ENCODE measurements at regions not wholly inside any gene's neighbourhood (a gene's known extent, or its start where the extent isn't known, plus 50 kb on each side); places are given as distances from the start of the nearest gene placed in this dataset.

DNA sequence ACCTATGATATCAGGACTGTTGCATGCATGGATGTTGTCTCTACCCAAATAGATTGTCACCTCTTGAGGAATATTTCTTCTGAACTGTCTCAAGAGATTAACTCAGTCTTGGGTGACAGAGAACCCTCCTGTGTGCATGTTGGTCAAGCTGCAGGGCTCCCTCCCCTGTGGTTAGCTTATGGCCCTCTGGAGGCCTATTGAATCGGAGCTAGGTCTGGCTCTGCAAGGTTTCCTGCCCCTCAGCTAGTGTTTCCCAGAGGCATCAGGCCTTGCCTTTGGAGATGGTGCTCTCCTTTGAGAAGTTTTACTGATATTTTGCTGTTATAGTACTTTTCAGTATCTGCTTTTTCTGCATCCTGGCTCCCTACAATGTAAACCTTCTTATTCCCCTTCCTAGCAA lies 769.2 kb upstream of the FAM98A start:
- TF ChIP-seq, protein P1, sequence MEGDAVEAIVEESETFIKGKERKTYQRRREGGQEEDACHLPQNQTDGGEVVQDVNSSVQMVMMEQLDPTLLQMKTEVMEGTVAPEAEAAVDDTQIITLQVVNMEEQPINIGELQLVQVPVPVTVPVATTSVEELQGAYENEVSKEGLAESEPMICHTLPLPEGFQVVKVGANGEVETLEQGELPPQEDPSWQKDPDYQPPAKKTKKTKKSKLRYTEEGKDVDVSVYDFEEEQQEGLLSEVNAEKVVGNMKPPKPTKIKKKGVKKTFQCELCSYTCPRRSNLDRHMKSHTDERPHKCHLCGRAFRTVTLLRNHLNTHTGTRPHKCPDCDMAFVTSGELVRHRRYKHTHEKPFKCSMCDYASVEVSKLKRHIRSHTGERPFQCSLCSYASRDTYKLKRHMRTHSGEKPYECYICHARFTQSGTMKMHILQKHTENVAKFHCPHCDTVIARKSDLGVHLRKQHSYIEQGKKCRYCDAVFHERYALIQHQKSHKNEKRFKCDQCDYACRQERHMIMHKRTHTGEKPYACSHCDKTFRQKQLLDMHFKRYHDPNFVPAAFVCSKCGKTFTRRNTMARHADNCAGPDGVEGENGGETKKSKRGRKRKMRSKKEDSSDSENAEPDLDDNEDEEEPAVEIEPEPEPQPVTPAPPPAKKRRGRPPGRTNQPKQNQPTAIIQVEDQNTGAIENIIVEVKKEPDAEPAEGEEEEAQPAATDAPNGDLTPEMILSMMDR (IDR thresholded peaks at IDR 0.05; ENCODE audit: low read depth, low read length, missing control alignments): no peak
- no peak for DNase-seq
- Histone ChIP-seq H3K27me3 (replicated peaks) (no peaks in the 10 kb centered on the region), H3K36me3 (replicated peaks) (no peaks in the 10 kb centered on the region), H3K27ac (no peak overlapping the region), H3K4me3 (ENCODE audit: low read depth, low read length) (no peak overlapping the region)
- in situ Hi-C loops (cut with HindIII; ENCODE audit: low pct_ligation_motif_present, low sequenced_read_pairs): no loop called here

DNA sequence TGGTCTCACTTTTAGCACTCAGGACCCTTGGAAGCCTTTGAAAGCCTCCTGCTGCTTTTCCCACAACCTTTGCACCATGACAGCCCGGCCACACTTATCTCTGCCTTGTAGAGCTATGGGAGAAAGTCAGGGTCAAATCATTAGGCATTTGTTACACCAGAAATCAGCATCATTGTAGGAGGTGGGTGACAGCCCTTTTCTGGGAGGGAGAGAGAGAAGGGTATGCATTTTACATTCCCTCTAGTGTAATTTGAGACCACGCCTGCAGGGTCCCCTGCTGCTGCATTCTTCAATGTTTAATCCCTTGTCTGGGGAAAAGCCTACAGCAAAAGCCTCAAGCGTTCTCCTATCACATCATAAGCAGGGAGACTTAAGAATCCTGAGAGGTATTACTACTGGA lies 766.8 kb upstream of the FAM98A start:
- DNase-seq: no peak
- no peak overlapping the region for H3K27ac ChIP-seq
- TF ChIP-seq, protein P1 (IDR thresholded peaks at IDR 0.05; ENCODE audit: low read depth, low read length, missing control alignments): no peak
- in situ Hi-C loops (cut with HindIII; ENCODE audit: low pct_ligation_motif_present, low sequenced_read_pairs): no loop called here
- no peak overlapping the region for H3K4me3 ChIP-seq (ENCODE audit: low read depth, low read length)
- no peaks in the 10 kb centered on the region for H3K27me3 ChIP-seq (replicated peaks)
- H3K36me3 ChIP-seq (replicated peaks): no peaks in the 10 kb centered on the region

DNA sequence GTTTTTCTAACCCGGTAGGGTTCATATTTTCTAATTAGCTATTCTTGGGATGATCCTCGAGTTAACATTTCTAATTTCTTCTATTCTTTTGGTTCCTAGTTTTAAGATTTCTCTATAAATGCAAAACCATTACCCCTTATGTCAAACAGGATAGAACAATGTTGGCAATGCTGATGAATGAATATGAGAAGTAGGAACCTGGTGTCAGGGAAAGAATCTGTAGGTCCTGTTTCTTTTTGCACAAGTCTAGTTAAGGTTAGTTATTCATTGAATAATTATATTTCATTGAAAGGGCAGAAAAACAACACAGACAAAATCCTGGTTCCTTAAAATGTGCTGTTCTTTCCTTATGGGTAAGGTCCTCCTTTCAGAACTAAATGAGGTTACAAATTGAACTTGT lies 766.4 kb upstream of the FAM98A start:
- no peak for DNase-seq
- Histone ChIP-seq H3K27me3 (replicated peaks) (no peaks in the 10 kb centered on the region), H3K36me3 (replicated peaks) (no peaks in the 10 kb centered on the region), H3K27ac (no peak overlapping the region), H3K4me3 (ENCODE audit: low read depth, low read length) (no peak overlapping the region)
- TF ChIP-seq, protein P1 (IDR thresholded peaks at IDR 0.05; ENCODE audit: low read depth, low read length, missing control alignments): no peak
- in situ Hi-C loops (cut with HindIII; ENCODE audit: low pct_ligation_motif_present, low sequenced_read_pairs): no loop called here

DNA sequence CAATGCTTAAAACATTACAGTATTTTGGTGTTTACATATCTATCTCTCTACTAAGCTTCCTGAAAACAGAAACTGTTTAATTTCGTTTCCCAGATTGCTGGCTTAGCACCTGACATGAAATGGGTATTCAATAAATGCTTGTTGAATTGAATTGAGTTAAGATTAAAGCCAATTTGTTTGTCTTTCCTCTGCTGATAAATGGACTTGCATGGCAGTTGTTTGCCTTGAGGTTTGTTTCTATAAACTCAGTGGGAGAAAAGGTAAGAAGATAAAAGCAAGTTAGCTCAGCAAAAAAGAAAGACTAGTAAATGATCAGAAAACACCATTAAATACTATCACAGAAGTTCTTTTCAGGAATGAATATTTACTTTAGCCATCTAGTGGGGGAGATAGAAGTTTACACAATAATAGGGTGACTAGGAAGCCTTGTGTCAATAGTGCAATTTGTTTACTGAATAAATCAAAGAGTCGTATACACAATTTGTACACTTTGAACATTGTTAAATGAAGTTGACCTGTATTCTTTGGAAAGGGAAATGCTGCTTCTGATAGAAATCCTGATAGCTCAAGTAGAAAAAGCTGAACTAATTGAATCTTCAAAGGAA lies 754.5 kb upstream of the FAM98A start:
- in situ Hi-C loops (cut with HindIII; ENCODE audit: low pct_ligation_motif_present, low sequenced_read_pairs): no loop called here
- DNase-seq: no peak
- TF ChIP-seq, protein P1 (IDR thresholded peaks at IDR 0.05; ENCODE audit: low read depth, low read length, missing control alignments): no peak

DNA sequence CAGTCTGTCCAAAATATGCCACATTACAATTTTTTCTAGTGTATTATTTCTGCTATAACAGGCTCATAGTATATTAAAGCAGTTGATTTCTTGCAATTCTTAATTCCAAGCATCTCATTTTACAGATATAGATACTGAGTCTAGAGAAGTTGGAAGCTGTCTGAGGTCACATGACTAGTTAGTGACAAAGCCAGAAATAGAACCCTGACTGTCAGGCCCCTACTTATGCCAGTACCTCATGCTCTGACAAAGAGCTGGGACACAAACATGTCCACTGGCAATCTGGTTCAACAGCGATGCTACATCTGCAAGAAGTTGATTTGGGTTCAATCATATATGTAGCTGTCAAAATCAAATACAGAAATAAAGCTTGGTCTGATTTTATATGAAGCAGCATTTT lies 750.4 kb upstream of the FAM98A start:
- no peak overlapping the region for H3K4me3 ChIP-seq (ENCODE audit: low read depth, low read length)
- H3K36me3 ChIP-seq (replicated peaks): no peaks in the 10 kb centered on the region
- H3K27ac ChIP-seq: no peak overlapping the region
- TF ChIP-seq, protein P1 (IDR thresholded peaks at IDR 0.05; ENCODE audit: low read depth, low read length, missing control alignments): no peak
- H3K27me3 ChIP-seq (replicated peaks): no peaks in the 10 kb centered on the region
- in situ Hi-C loops (cut with HindIII; ENCODE audit: low pct_ligation_motif_present, low sequenced_read_pairs): no loop called here
- no peak for DNase-seq

More for the DNA sequence above, 754.5 kb upstream of the FAM98A start:
- Histone ChIP-seq H3K27me3 (replicated peaks) (no peaks in the 10 kb centered on the region), H3K36me3 (replicated peaks) (no peaks in the 10 kb centered on the region), H3K4me3 (ENCODE audit: low read depth, low read length) (no peak overlapping the region), H3K27ac (no peak overlapping the region)

DNA sequence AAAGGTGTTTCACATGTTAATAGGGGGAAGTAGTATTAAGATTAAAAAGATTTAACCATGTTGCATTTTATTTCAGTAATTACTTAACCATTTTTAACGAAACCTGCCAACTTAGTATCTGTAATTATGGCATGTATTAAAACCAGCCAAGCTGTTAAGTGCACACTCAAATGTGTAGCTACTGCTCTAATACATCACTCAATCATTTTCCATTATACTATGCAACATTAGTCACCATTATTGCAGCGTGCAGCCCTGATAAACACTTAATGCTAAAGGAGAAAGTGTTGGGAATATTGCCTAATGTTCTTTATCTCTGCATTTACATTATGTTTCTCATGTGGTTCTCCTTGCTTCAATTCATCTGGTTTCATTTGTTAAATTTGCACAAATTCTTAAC lies 745.9 kb upstream of the FAM98A start:
- Histone ChIP-seq H3K27ac (no peak overlapping the region), H3K36me3 (replicated peaks) (no peaks in the 10 kb centered on the region), H3K27me3 (replicated peaks) (no peaks in the 10 kb centered on the region), H3K4me3 (ENCODE audit: low read depth, low read length) (no peak overlapping the region)
- in situ Hi-C loops (cut with HindIII; ENCODE audit: low pct_ligation_motif_present, low sequenced_read_pairs): no loop called here
- no peak for DNase-seq
- TF ChIP-seq, protein P1 (IDR thresholded peaks at IDR 0.05; ENCODE audit: low read depth, low read length, missing control alignments): no peak

Data from brain microvascular endothelial cell (primary cell).